Mesendoderm (in vitro differentiated cells): ENCODE measurements at regions not wholly inside any gene's neighbourhood (a gene's known extent, or its start where the extent isn't known, plus 50 kb on each side); places are given as distances from the start of the nearest gene placed in this dataset.

Experiments
- DNase-seq: peaks from one replicate; pipeline ENCODE4 v3.0.0; 2013
- H2AK5ac ChIP-seq: 2 replicates; pipeline ENCODE4 v1.6.1; 2013; ENCODE audit warnings: low read length, inconsistent platforms
- H2BK120ac ChIP-seq: 2 replicates; pipeline ENCODE4 v1.6.1; 2013; ENCODE audit warnings: low read depth, mild to moderate bottlenecking, low read length, moderate library complexity, mixed read lengths
- H2BK15ac ChIP-seq: replicated peaks from 2 replicates; pipeline ENCODE4 v1.6.1; 2013; ENCODE audit warnings: low read depth, mild to moderate bottlenecking, moderate library complexity
- H2BK5ac ChIP-seq: 2 replicates; pipeline ENCODE4 v1.6.1; 2013; ENCODE audit warnings: low read length, inconsistent platforms
- H3K18ac ChIP-seq: 2 replicates; pipeline ENCODE4 v1.6.1; 2013; ENCODE audit warnings: mild to moderate bottlenecking, low read length, mixed read lengths
- H3K23ac ChIP-seq: one replicate; pipeline ENCODE4 v1.6.1; 2013; ENCODE audit warnings: low read length
- H3K27ac ChIP-seq: 2 replicates; pipeline ENCODE4 v1.5.1; 2013; ENCODE audit warnings: low read depth, mild to moderate bottlenecking, inconsistent platforms, low read length, moderate library complexity
- H3K27me3 ChIP-seq: 2 replicates; pipeline ENCODE4 v1.6.1; 2013; ENCODE audit warnings: low read length, control low read depth, mild to moderate bottlenecking, inconsistent platforms; ENCODE audit not compliant: insufficient read depth, poor library complexity
- H3K36me3 ChIP-seq: 2 replicates; pipeline ENCODE4 v1.6.1; 2013; ENCODE audit warnings: low read length, inconsistent platforms; ENCODE audit not compliant: control insufficient read depth, insufficient read depth
- H3K4ac ChIP-seq: one replicate; pipeline ENCODE4 v1.6.1; 2013; ENCODE audit warnings: low read depth, mild to moderate bottlenecking, low read length, moderate library complexity
- H3K4me1 ChIP-seq: 2 replicates; pipeline ENCODE4 v1.6.1; 2013; ENCODE audit warnings: low read depth, low read length, inconsistent platforms; ENCODE audit not compliant: control insufficient read depth
- H3K4me2 ChIP-seq: 2 replicates; pipeline ENCODE4 v1.6.1; 2013; ENCODE audit warnings: low read length
- H3K4me3 ChIP-seq: 2 replicates; pipeline ENCODE4 v1.5.1; 2013; ENCODE audit warnings: mild to moderate bottlenecking, low read length
- H3K56ac ChIP-seq: one replicate; pipeline ENCODE4 v1.6.1; 2013; ENCODE audit warnings: low read length
- H3K79me1 ChIP-seq: 2 replicates; pipeline ENCODE4 v1.6.1; 2013; ENCODE audit warnings: low read length, inconsistent platforms
- H3K79me2 ChIP-seq: 2 replicates; pipeline ENCODE4 v1.6.1; 2013; ENCODE audit warnings: mild to moderate bottlenecking, low read length; ENCODE audit not compliant: control insufficient read depth, insufficient read depth
- H3K9ac ChIP-seq: 2 replicates; pipeline ENCODE4 v1.6.1; 2013; ENCODE audit warnings: low read length, inconsistent platforms
- H4K5ac ChIP-seq: one replicate; pipeline ENCODE4 v1.6.1; 2013; ENCODE audit warnings: low read length
- H4K8ac ChIP-seq: one replicate; pipeline ENCODE4 v1.6.1; 2013; ENCODE audit warnings: low read depth, mild to moderate bottlenecking, control low read depth, low read length, moderate library complexity
- WGBS: extraction: QIAGEN DNeasy Blood & Tissue Kit; methylation state at CpG from one replicate; pipeline ENCODE4 v1.1.7; 2013; ENCODE audit warnings: low lambda C conversion rate, missing lambda C conversion rate; ENCODE audit not compliant: insufficient coverage; ENCODE audit errors: extremely low coverage; 5-methylcytosine and 5-hydroxymethylcytosine counted together

GRCh38 chr2:221853297-221853696 lies 281.2 kb upstream of the EPHA4 start:
- no CpG with 5 or more reads among the region's 1 CpG for WGBS
- no peak overlapping the region for H3K4me2 ChIP-seq
- no peak overlapping the region for H4K8ac ChIP-seq
- H3K36me3 ChIP-seq: no peaks in the 10 kb centered on the region
- H2BK15ac ChIP-seq: no peak overlapping the region
- no peaks in the 10 kb centered on the region for H3K27me3 ChIP-seq
- H3K79me1 ChIP-seq: no peaks in the 10 kb centered on the region
- no peak overlapping the region for H3K18ac ChIP-seq
- H2BK120ac ChIP-seq: no peak overlapping the region
- peak; percentile 39 for DNase-seq
- H3K9ac ChIP-seq: no peak overlapping the region
- H4K5ac ChIP-seq: no peak overlapping the region
- no peak overlapping the region for H3K4me3 ChIP-seq
- H3K79me2 ChIP-seq: no peaks in the 10 kb centered on the region
- no peak overlapping the region for H2BK5ac ChIP-seq
- no peak overlapping the region for H3K27ac ChIP-seq
- H3K4me1 ChIP-seq: no peaks in the 10 kb centered on the region
- no peak overlapping the region for H3K4ac ChIP-seq
- H3K23ac ChIP-seq: no peak overlapping the region
- no peak overlapping the region for H3K56ac ChIP-seq
- no peak overlapping the region for H2AK5ac ChIP-seq

- H3K4me1 ChIP-seq: no peaks in the 10 kb centered on the region
- no peaks in the 10 kb centered on the region for H3K36me3 ChIP-seq
- no peak overlapping the region for H3K56ac ChIP-seq
- DNase-seq: no peak
- H2BK120ac ChIP-seq: no peak overlapping the region
- no peak overlapping the region for H3K27ac ChIP-seq
- no peaks in the 10 kb centered on the region for H3K79me2 ChIP-seq
- H3K79me1 ChIP-seq: no peaks in the 10 kb centered on the region
- H2AK5ac ChIP-seq: no peak overlapping the region
- no peak overlapping the region for H3K4me3 ChIP-seq
- no peak overlapping the region for H3K4ac ChIP-seq
- no peak overlapping the region for H4K8ac ChIP-seq
- H4K5ac ChIP-seq: no peak overlapping the region
- H2BK5ac ChIP-seq: no peak overlapping the region
- no peak overlapping the region for H3K23ac ChIP-seq
- no peak overlapping the region for H2BK15ac ChIP-seq
- H3K27me3 ChIP-seq: no peaks in the 10 kb centered on the region
- no peak overlapping the region for H3K9ac ChIP-seq
- WGBS: no CpG with 5 or more reads among the region's 2 CpGs
- H3K4me2 ChIP-seq: no peak overlapping the region
- no peak overlapping the region for H3K18ac ChIP-seq
Measured at GRCh38 chr2:221851531-221852045, 279.5 kb upstream of the EPHA4 start.

DNA sequence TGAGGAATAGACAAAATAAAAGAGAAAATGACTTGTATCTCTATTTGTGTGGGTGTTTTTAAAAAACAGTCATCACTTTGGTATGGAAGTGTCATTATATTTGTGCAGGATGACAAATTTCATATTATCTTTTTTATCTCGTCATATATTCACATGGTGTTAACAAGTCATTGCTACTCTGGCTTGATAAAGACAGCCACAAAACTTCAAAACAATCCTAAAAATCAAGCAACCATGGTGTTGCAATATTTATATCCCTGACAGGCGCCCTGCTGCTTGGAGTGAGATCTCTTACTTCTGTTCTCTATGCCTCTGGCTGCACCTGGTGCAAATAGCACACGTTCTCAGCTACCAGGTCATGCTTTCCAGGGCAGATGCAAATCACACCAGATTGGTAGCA lies 278.0 kb upstream of the EPHA4 start:
- Histone ChIP-seq H3K27me3 (no peaks in the 10 kb centered on the region), H2BK5ac (no peak overlapping the region), H3K79me2 (no peaks in the 10 kb centered on the region), H3K27ac (no peak overlapping the region), H3K4me1 (no peaks in the 10 kb centered on the region), H3K4me2 (no peak overlapping the region), H2AK5ac (no peak overlapping the region), H3K36me3 (no peaks in the 10 kb centered on the region), H2BK120ac (no peak overlapping the region), H3K4ac (no peak overlapping the region), H3K4me3 (no peak overlapping the region), H3K9ac (no peak overlapping the region), H2BK15ac (no peak overlapping the region), H4K5ac (no peak overlapping the region), H3K56ac (no peak overlapping the region), H3K18ac (no peak overlapping the region), H4K8ac (no peak overlapping the region), H3K23ac (no peak overlapping the region), H3K79me1 (no peaks in the 10 kb centered on the region)
- WGBS: no CpG with 5 or more reads among the region's 3 CpGs
- no peak for DNase-seq

- Histone ChIP-seq H3K23ac (no peak overlapping the region), H3K79me1 (no peaks in the 10 kb centered on the region), H3K9ac (no peak overlapping the region), H3K4ac (no peak overlapping the region), H3K4me3 (no peak overlapping the region), H2BK15ac (no peak overlapping the region), H4K5ac (no peak overlapping the region), H3K27me3 (no peaks in the 10 kb centered on the region), H3K27ac (no peak overlapping the region), H3K4me1 (no peaks in the 10 kb centered on the region), H3K56ac (no peak overlapping the region), H3K4me2 (no peak overlapping the region), H2BK120ac (no peak overlapping the region), H2AK5ac (no peak overlapping the region), H2BK5ac (no peak overlapping the region), H3K36me3 (no peaks in the 10 kb centered on the region), H3K79me2 (no peaks in the 10 kb centered on the region), H3K18ac (no peak overlapping the region), H4K8ac (no peak overlapping the region)
- no peak for DNase-seq
- no CpG with 5 or more reads among the region's 4 CpGs for WGBS
Measured at GRCh38 chr2:221848286-221848685, 276.2 kb upstream of the EPHA4 start.

- Histone ChIP-seq H4K8ac (no peak overlapping the region), H4K5ac (no peak overlapping the region), H3K4me3 (no peak overlapping the region), H3K79me1 (no peaks in the 10 kb centered on the region), H3K18ac (no peak overlapping the region), H3K27ac (no peak overlapping the region), H3K4me1 (no peaks in the 10 kb centered on the region), H3K79me2 (no peaks in the 10 kb centered on the region), H3K9ac (no peak overlapping the region), H2BK120ac (no peak overlapping the region), H3K56ac (no peak overlapping the region), H3K23ac (no peak overlapping the region), H3K36me3 (no peaks in the 10 kb centered on the region), H2BK15ac (no peak overlapping the region), H3K4ac (no peak overlapping the region), H2BK5ac (no peak overlapping the region), H3K4me2 (no peak overlapping the region), H3K27me3 (no peaks in the 10 kb centered on the region), H2AK5ac (no peak overlapping the region)
- no CpG with 5 or more reads among the region's 2 CpGs for WGBS
- DNase-seq: no peak
Measured at GRCh38 chr2:221845021-221845365, 272.9 kb upstream of the EPHA4 start.

DNA sequence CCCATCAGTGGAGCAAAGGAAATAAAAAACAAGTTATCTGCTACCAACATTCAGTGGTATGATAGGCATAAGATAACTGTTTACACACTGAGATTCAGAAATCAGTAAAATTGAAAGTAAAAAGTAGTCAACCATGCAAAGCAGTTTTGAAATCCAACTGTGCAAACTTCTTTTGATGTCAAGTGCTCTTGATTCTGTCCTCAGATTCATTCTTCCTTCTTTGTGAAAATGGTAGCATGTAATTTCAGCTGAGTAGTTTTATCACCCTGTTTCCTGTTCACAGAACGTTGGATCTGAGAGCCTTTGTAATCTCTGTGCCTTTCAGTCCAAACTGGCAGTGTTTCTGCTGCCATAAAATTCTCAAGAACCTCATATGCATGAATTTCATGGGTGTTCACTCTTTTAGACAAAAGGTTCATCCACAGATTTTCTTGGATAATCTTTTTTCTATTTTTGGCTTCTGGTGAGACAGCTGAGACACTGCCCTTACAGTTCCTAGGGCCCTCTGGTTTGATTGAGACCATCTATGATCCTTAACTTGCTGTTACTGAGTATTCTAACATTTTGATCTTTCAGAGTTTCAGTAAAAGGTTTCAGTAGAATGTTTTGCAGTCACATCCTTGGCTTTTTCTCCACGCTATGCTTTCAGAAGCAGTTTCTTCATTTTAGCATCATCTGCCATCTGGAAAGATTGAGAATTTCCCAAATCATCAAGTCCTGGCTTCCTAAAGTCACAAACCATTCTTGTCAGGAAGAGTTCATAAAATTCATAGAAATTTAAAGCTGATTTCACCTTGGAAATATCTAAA lies 272.3 kb upstream of the EPHA4 start:
- no peak overlapping the region for H2BK120ac ChIP-seq
- no CpG with 5 or more reads among the region's 2 CpGs for WGBS
- H3K23ac ChIP-seq: no peak overlapping the region
- H3K4me3 ChIP-seq: no peak overlapping the region
- H2AK5ac ChIP-seq: no peak overlapping the region
- no peaks in the 10 kb centered on the region for H3K4me1 ChIP-seq
- no peaks in the 10 kb centered on the region for H3K27me3 ChIP-seq
- no peak overlapping the region for H3K4me2 ChIP-seq
- no peak overlapping the region for H4K8ac ChIP-seq
- H2BK5ac ChIP-seq: no peak overlapping the region
- H3K79me2 ChIP-seq: no peaks in the 10 kb centered on the region
- no peak overlapping the region for H3K18ac ChIP-seq
- H3K36me3 ChIP-seq: no peaks in the 10 kb centered on the region
- H2BK15ac ChIP-seq: no peak overlapping the region
- H3K27ac ChIP-seq: no peak overlapping the region
- H3K9ac ChIP-seq: no peak overlapping the region
- no peaks in the 10 kb centered on the region for H3K79me1 ChIP-seq
- H3K56ac ChIP-seq: no peak overlapping the region
- H4K5ac ChIP-seq: no peak overlapping the region
- DNase-seq: no peak
- no peak overlapping the region for H3K4ac ChIP-seq
